Activated naive CD8-positive, alpha-beta T cell (primary cell): ENCODE measurements at regions not wholly inside any gene's neighbourhood (a gene's known extent, or its start where the extent isn't known, plus 50 kb on each side); places are given as distances from the start of the nearest gene placed in this dataset.

ENCODE experiments used
- H3K27ac Mint-ChIP-seq: one replicate; pipeline ENCODE4 v1.8.0; 2021; ENCODE audit warnings: mixed read lengths
- H3K27me3 Mint-ChIP-seq: one replicate; pipeline ENCODE4 v1.8.0; 2021; ENCODE audit warnings: mixed read lengths
- H3K36me3 Mint-ChIP-seq: one replicate; pipeline ENCODE4 v1.8.0; 2021; ENCODE audit warnings: mixed read lengths
- H3K4me1 Mint-ChIP-seq: one replicate; pipeline ENCODE4 v1.8.0; 2021; ENCODE audit warnings: low read depth, mixed read lengths
- H3K4me3 Mint-ChIP-seq: one replicate; pipeline ENCODE4 v1.8.0; 2021; ENCODE audit warnings: mild to moderate bottlenecking, mixed read lengths
- H3K9me3 Mint-ChIP-seq: one replicate; pipeline ENCODE4 v1.8.0; 2021; ENCODE audit warnings: low read depth, mixed read lengths

DNA sequence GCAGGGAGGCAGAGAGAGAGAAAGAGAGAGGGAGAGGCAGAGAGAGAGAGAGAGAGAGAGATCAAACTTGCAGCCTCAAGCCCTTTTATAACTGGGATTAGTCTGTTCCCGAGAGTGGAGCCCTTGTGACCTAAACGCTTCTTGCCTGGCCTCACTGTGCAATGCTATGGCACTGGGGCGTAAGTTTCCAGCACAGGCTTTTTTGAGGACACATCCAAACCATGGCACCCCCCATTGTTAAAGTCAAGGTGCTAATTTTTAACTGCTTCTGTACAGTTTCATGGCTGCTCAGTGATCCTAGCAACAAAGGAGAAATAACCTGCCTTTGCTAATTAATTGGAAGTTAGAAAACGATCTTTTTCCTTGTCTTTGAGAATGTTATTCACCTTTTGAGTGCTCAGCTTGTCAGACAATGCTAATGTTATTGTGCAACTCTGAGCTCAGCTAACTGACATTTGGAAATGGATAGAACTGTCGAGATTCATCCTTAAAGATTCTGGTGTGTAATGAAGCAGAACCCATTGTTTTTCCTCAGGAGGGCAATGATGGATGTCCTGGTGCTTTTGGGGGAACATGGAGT is 268.4 kb downstream of the GLRX3 start:
- no peak overlapping the region for H3K4me3 Mint-ChIP-seq
- H3K27me3 Mint-ChIP-seq = peaks cover 4% of the 10 kb centered on the region
- no peaks in the 10 kb centered on the region for H3K36me3 Mint-ChIP-seq
- no peaks in the 10 kb centered on the region for H3K4me1 Mint-ChIP-seq
- no peak overlapping the region for H3K27ac Mint-ChIP-seq
- H3K9me3 Mint-ChIP-seq = no peaks in the 10 kb centered on the region

DNA sequence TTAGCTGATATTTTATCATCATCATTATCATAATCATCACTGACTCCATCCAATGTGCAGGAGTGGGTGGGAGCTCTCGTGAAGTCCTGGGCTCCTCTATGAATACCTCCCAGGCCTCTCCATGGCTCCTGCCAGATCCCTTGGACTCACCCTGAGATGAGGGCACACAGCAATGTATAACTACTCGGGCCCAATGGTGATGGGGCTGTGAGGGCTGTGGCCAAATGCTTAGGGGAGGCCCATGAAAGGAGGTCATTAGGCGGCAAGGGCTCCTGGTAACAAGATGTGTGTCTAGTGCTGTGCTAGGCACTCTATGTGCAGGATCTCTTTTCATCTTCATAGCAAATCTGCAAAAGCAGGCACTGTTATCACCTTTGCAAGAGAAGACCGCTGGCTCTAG is 270.9 kb downstream of the GLRX3 start:
- H3K27me3 Mint-ChIP-seq = peaks cover 4% of the 10 kb centered on the region
- no peaks in the 10 kb centered on the region for H3K4me1 Mint-ChIP-seq
- no peaks in the 10 kb centered on the region for H3K36me3 Mint-ChIP-seq
- H3K27ac Mint-ChIP-seq = no peak overlapping the region
- H3K9me3 Mint-ChIP-seq = no peaks in the 10 kb centered on the region
- no peak overlapping the region for H3K4me3 Mint-ChIP-seq

DNA sequence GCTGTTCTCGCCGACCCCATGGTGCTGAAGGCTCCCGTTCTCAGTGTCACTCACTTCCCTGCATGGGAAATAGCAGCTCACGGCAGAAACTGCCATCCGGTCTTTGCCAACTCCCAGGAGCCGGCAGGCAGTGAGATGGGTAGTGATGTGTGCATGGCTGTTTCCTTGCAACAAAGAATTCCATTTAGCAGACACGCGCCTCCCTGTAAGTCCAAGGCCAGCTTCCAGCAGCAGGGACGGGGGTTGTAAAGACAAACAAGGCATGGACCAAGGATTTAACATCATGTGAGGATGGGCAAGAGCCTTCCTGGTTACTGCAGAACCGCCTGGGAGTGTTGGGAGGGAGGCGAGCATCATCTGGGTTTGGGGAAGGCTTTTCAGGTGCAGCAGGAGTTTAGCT is 273.1 kb downstream of the GLRX3 start:
- H3K4me1 Mint-ChIP-seq = no peaks in the 10 kb centered on the region
- no peak overlapping the region for H3K4me3 Mint-ChIP-seq
- H3K9me3 Mint-ChIP-seq = no peaks in the 10 kb centered on the region
- no peak overlapping the region for H3K27ac Mint-ChIP-seq
- no peaks in the 10 kb centered on the region for H3K27me3 Mint-ChIP-seq
- no peaks in the 10 kb centered on the region for H3K36me3 Mint-ChIP-seq

DNA sequence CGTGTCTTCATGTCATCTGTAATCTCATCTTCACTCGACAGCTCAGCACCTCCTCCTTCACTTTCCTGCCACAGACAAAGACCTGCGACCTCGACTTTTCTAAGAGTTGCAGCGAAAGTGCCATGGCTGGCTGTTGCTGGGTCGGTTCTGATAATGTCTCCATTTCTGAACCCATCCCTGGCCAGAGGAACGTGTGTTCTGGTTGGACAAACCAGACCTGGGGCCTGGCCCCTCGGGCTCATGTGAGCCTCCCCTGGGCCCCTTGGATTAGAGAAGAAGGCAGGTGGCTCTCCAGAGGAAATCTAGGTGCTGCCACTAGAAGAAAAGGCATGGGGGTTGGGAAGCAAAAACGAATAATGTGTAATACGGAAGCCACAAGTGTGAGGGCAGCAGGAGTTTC is 273.7 kb downstream of the GLRX3 start:
- Mint-ChIP-seq H3K36me3 (no peaks in the 10 kb centered on the region), H3K27ac (no peak overlapping the region), H3K4me1 (no peaks in the 10 kb centered on the region), H3K9me3 (no peaks in the 10 kb centered on the region), H3K4me3 (no peak overlapping the region), H3K27me3 (no peaks in the 10 kb centered on the region)

DNA sequence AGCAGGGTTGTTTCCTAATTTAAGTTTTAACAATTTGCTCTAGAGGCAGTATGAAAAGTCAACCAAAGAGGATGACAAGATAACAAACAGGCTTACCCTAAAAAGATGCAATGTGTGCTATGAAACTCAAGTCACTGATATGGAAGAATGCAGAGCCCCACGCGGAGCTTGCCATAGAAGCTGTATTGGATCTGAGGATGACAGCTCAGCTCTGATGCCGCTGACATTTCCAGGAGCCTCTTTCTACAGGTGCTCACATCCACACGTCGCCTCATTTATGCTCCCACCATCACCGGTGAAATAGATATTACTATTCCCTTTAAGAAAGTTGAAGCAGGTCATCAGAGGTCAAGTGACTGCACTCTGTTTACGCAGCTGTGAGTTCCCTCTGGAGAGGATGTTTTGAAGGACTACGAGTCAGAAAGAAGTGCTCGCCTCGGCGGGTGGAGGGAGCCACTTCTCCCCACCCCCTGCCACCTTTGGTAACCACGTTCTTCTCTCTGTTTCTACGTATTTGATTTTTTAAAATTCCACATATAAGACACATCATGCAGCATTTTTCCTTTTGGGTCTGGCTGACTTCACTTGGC is 275.4 kb downstream of the GLRX3 start:
- H3K9me3 Mint-ChIP-seq = no peaks in the 10 kb centered on the region
- peaks cover 6% of the 10 kb centered on the region for H3K27me3 Mint-ChIP-seq
- no peak overlapping the region for H3K27ac Mint-ChIP-seq
- H3K4me3 Mint-ChIP-seq = no peak overlapping the region
- no peaks in the 10 kb centered on the region for H3K36me3 Mint-ChIP-seq
- no peaks in the 10 kb centered on the region for H3K4me1 Mint-ChIP-seq

DNA sequence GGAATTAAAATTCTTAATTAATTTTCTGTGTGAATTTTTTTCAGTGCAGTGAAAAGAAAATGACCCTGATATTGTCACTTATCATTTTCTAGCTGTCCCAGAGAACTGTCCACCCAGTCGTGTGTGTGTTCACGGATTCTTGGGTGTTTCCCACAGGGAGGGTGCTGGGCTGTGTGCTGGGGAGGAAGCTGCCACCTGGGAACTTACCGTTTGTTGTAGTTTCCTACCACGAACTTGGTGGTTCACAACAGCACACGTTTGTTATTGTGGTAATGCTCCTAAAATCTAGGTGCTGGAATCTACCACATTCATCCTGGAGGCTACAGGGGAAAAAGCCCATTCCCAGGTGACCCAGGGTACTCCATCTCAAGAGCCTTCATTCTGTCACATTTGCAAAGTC is 276.1 kb downstream of the GLRX3 start:
- Mint-ChIP-seq H3K4me3 (no peak overlapping the region), H3K27ac (no peak overlapping the region), H3K36me3 (no peaks in the 10 kb centered on the region), H3K9me3 (no peaks in the 10 kb centered on the region), H3K4me1 (no peaks in the 10 kb centered on the region), H3K27me3 (peaks cover 6% of the 10 kb centered on the region)

DNA sequence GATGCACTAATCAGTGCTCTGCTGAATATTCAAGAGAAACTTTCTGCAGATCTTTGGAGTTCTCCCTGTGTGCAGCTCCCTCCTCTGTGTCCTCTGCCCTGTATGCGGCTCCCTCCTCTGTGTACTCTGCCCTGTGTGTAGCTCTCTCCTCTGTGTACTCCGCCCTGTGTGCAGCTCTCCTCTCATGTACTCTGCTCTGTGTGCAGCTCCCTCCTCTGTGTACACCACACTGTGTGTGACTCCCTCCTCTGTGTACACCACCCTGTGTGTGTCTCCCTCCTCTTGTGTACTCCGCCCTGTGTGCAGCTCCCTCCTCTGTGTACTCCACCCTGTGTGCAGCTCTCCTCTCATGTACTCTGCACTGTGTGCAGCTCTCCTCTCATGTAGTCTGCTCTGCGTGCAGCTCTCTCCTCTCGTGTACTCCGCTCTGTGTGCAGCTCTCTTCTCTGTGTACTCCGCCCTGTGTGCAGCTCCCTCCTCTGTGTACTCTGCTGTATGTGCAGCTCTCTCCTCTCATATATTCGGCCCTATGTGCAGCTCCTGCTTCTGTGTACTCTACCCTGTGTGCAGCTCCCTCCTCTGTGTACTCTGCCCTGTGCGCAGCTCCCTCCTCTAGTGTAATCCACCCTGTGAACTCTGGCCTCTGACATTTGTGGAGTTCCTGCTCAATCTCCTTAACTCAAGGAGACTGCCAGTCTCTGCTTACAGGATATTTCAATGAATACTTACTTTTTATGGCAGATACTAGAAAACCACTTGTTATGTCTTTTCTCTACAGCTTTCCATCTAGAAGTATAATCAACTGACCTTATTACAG is 280.4 kb downstream of the GLRX3 start:
- H3K36me3 Mint-ChIP-seq = no peaks in the 10 kb centered on the region
- H3K9me3 Mint-ChIP-seq = no peaks in the 10 kb centered on the region

DNA sequence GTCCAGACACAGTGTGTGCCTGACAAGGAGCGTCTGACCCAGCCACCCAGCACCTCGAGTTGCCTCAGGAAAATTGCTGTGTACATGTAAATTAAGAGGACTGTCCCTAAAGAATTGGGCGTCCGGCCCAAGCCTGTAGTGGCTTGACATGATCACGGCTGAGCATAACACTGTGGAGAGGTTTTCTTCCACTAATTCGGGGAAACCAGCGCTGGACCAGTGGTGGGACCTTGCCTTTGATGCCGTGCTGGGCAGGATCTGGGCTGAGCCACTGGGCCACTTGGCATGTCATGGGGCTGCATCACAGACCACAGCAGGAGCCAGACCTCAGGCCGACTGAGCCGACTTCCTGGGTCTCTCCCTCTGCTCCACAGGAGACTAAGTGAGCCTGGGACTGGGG is 282.5 kb downstream of the GLRX3 start:
- H3K27me3 Mint-ChIP-seq = peaks cover 14% of the 10 kb centered on the region
- H3K36me3 Mint-ChIP-seq = no peaks in the 10 kb centered on the region
- H3K27ac Mint-ChIP-seq = no peak overlapping the region
- H3K4me3 Mint-ChIP-seq = no peak overlapping the region
- no peaks in the 10 kb centered on the region for H3K9me3 Mint-ChIP-seq
- no peaks in the 10 kb centered on the region for H3K4me1 Mint-ChIP-seq

More for the DNA sequence above, 280.4 kb downstream of the GLRX3 start:
- Mint-ChIP-seq H3K4me3 (no peak overlapping the region), H3K27ac (no peak overlapping the region), H3K27me3 (peaks cover 9% of the 10 kb centered on the region), H3K4me1 (no peaks in the 10 kb centered on the region)

DNA sequence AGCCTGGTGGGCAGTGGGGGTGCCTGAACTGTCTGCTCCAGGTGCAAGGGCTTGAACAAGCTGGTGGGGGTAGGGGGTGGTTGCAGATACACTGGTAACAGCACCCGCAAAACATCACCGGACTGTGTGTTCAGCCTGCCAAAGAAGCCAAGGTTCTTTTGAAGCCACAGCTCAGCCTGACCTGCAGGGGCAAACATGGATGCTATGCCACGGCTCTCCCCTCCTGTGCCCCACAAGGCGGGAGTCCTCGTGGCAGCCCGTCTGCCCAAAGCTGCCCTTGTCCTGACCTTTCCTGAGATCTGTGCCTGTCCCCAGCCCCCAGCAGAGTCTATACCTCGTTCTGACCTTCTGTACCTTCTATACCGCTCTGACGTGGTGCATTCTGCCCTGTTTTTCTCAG is 285.7 kb downstream of the GLRX3 start:
- H3K36me3 Mint-ChIP-seq = no peaks in the 10 kb centered on the region
- H3K27me3 Mint-ChIP-seq = peaks cover 8% of the 10 kb centered on the region
- H3K27ac Mint-ChIP-seq = no peak overlapping the region
- no peaks in the 10 kb centered on the region for H3K4me1 Mint-ChIP-seq
- H3K4me3 Mint-ChIP-seq = no peak overlapping the region
- no peaks in the 10 kb centered on the region for H3K9me3 Mint-ChIP-seq

DNA sequence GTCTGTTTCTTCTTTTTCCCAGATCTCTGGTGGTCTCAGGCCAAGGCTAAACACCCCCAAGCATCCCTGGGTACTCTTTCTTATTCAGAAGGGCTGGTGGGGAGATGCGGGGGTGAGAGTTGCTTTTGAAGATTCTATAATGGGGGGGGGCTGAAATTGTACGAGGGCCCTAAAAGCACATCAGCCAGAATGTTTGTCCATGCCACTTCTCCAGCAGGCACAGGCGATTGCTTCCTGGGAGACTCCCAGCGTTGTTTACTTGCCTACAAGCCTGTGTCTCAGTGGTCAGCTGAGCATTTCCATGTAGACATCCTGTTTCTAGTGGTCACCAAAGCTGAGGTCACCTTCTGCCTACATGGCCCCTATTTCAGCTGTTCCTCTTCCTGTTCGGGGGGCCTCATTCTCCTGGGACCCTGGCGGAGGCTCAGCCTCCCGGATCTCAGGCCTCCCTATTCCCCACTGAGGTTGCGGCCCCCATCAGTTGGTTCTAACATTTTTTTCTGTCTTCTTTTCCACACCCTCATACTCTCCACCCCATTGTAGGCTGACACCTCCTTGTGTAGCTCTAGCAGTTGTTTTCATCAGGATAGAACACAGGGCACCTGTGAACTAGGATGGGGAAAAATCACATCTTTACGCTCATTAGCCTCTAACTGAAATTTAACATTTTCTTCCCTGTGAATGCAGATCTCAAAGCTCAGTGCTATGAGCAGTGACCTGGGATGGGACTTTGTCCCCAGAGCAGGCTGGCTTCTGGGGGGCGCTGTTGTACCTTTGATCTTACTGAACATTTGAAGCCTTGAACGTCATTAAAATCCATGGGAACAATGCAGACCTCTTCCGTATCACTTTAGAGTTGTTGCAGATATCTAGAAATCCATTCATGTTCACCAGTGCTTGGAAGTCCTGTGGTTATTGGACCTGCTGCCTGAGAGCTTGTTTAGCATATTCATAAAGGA is 286.5 kb downstream of the GLRX3 start:
- Mint-ChIP-seq H3K27ac (no peak overlapping the region), H3K36me3 (no peaks in the 10 kb centered on the region), H3K4me3 (no peak overlapping the region), H3K27me3 (peaks cover 8% of the 10 kb centered on the region), H3K4me1 (no peaks in the 10 kb centered on the region), H3K9me3 (no peaks in the 10 kb centered on the region)

DNA sequence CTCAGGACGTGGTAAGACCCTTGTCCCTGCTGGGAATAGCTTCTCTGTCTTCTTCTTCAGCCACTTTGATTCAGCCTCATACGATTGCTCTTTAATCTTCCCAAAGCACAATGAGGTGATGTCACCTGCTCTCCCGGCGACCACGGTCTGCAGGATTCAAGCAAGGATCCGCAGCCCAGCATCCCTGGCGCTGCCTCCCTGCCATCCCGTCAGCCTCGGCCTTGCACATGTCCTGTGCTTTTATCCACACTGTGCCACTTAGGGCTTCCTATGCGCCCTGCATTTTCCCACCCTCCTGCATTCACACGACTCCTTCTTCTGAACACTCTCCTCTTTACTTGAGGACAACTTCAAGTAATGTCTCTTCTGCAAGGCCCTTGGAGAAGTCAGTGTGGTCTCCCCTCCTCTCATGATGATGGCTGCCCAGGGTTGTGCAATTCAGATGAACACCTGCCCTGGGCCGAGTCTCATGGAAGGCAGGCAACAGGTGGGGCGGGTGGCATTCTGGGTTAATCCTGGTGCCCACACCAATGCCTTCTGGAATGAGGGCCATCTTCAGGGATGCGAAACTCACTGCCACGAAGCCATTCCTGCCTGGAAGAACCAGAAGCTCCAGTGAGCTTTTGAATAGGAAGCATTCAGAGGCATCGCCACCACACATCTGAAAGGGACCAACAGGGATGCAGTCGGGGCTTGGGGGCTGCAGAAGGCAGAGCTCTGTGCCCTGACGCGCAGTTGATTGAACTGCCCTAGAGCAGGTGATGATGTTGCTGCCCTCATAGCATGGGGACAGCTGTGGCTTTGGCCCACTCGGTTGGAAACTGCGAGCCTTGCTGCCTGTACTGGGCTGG is 287.5 kb downstream of the GLRX3 start:
- H3K27me3 Mint-ChIP-seq = peaks cover 8% of the 10 kb centered on the region
- no peaks in the 10 kb centered on the region for H3K9me3 Mint-ChIP-seq
- no peak overlapping the region for H3K4me3 Mint-ChIP-seq
- no peaks in the 10 kb centered on the region for H3K36me3 Mint-ChIP-seq
- no peak overlapping the region for H3K27ac Mint-ChIP-seq
- no peaks in the 10 kb centered on the region for H3K4me1 Mint-ChIP-seq

DNA sequence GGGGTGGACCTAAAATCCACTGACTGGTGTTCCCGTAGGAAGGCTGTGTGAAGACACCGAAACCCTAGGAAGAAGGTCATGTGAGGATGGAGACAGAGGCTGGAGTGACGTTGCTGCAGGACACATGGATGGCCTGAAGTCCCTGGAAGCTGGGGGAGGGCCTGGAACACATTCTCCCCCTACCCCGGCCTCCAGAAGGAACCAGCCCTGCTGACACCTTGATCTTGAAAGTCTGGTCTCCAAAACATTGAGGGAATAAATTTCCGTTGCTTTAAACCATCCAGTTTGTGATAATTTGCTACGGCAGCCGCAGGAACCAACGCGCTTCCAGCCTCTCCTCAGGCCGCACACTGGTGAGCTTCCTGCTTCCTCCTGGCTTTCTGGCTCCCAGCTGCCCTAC is 288.2 kb downstream of the GLRX3 start:
- peaks cover 5% of the 10 kb centered on the region for H3K27me3 Mint-ChIP-seq
- no peak overlapping the region for H3K27ac Mint-ChIP-seq
- H3K9me3 Mint-ChIP-seq = no peaks in the 10 kb centered on the region
- no peak overlapping the region for H3K4me3 Mint-ChIP-seq
- no peaks in the 10 kb centered on the region for H3K36me3 Mint-ChIP-seq
- no peaks in the 10 kb centered on the region for H3K4me1 Mint-ChIP-seq

DNA sequence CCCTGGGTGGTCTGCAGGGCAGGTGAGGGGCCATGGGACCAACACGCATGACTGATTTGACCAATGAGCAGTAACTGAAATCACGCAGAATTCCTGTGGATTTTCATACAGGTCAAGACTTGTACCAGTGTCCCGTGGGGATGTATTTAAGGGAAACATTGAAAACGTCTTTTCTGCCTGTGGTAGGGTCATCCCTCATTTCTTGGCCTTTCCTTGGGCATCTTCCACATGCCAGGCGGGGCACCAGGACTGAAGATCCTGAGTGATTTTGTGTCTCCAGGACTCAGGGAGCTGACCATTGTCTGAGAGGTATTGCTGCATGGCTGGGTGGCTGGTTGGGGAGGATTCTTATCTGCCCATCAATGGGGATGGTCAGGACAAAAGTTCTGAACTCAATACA is 289.0 kb downstream of the GLRX3 start:
- Mint-ChIP-seq H3K4me1 (no peaks in the 10 kb centered on the region), H3K27ac (no peak overlapping the region), H3K27me3 (peaks cover 5% of the 10 kb centered on the region), H3K4me3 (no peak overlapping the region), H3K36me3 (no peaks in the 10 kb centered on the region), H3K9me3 (no peaks in the 10 kb centered on the region)

DNA sequence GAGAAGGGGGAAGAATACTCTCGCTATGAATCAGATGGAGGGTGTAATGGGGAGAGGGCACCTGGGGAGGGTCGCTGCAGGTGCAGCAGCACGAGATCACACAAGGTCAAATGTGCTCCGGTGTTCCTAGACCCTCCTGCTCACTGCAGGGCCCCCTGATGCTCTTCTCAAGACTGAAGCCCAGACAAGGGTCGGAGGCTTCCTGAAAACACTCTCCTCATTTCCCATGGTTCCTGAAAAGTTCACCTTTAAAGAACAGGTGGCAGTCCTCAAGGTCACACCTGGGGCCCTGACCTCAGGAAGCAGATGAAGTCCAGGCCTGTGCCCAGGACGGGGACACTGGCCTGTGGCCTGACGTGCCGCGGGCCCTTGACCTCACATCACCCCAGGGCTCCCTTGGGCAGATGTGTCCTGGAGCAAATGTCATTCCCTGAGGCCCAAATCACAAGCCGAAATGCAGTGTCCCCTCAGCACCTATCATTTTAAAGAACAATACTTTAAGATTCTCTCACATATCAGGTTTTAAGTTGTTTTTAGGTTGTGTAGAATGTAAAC is 289.8 kb downstream of the GLRX3 start:
- no peaks in the 10 kb centered on the region for H3K9me3 Mint-ChIP-seq
- H3K27me3 Mint-ChIP-seq = peaks cover 5% of the 10 kb centered on the region
- no peak overlapping the region for H3K4me3 Mint-ChIP-seq
- H3K4me1 Mint-ChIP-seq = no peaks in the 10 kb centered on the region
- H3K27ac Mint-ChIP-seq = no peak overlapping the region
- H3K36me3 Mint-ChIP-seq = no peaks in the 10 kb centered on the region
